HFFc6 (cell line): ENCODE measurements at regions not wholly inside any gene's neighbourhood (a gene's known extent, or its start where the extent isn't known, plus 50 kb on each side); places are given as distances from the start of the nearest gene placed in this dataset.

ENCODE experiments used
- DNase-seq: peaks from one replicate; pipeline ENCODE4 v3.0.0-alpha.2; 2018
- H3K27ac Mint-ChIP-seq: 2 replicates; pipeline ENCODE4 v1.8.0; 2020; ENCODE audit warnings: mild to moderate bottlenecking, mixed read lengths
- H3K27me3 Mint-ChIP-seq: 2 replicates; pipeline ENCODE4 v1.8.0; 2021; ENCODE audit warnings: mild to moderate bottlenecking, moderate library complexity, mixed read lengths; ENCODE audit not compliant: insufficient read depth
- H3K36me3 Mint-ChIP-seq: 2 replicates; pipeline ENCODE4 v1.8.0; 2021; ENCODE audit warnings: low read depth, mixed read lengths
- H3K4me1 Mint-ChIP-seq: 2 replicates; pipeline ENCODE4 v1.8.0; 2020; ENCODE audit warnings: low read depth, mixed read lengths
- H3K4me3 Mint-ChIP-seq: 2 replicates; pipeline ENCODE4 v1.8.0; 2020; ENCODE audit warnings: mild to moderate bottlenecking, moderate library complexity, mixed read lengths
- H3K9me3 Mint-ChIP-seq: 2 replicates; pipeline ENCODE4 v1.8.0; 2020; ENCODE audit warnings: mild to moderate bottlenecking, mixed read lengths
- CTCF ChIP-seq: fragments of 200-600 bp; sonication (generic); IDR thresholded peaks from 2 replicates; pipeline ENCODE4 v1.5.0; 2021; ENCODE audit warnings: antibody characterized with exemption, mild to moderate bottlenecking

GRCh38 chr10:93254180-93254853 lies 180.6 kb downstream of the CYP26A1 start:
- no peaks in the 10 kb centered on the region for H3K36me3 Mint-ChIP-seq
- no peak for TF ChIP-seq CTCF
- H3K27ac Mint-ChIP-seq: no peak overlapping the region
- no peak overlapping the region for H3K4me3 Mint-ChIP-seq
- DNase-seq: no peak
- peaks cover 6% of the 10 kb centered on the region for H3K27me3 Mint-ChIP-seq
- H3K9me3 Mint-ChIP-seq: no peaks in the 10 kb centered on the region
- H3K4me1 Mint-ChIP-seq: no peaks in the 10 kb centered on the region

GRCh38 chr10:93255546-93255945 lies 181.9 kb downstream of the CYP26A1 start:
- H3K27me3 Mint-ChIP-seq: peaks cover 6% of the 10 kb centered on the region
- H3K36me3 Mint-ChIP-seq: no peaks in the 10 kb centered on the region
- TF ChIP-seq CTCF: no peak
- DNase-seq: no peak
- no peaks in the 10 kb centered on the region for H3K9me3 Mint-ChIP-seq
- H3K27ac Mint-ChIP-seq: no peak overlapping the region
- no peaks in the 10 kb centered on the region for H3K4me1 Mint-ChIP-seq
- H3K4me3 Mint-ChIP-seq: no peak overlapping the region
